Calu3 (cell line): ENCODE measurements at regions not wholly inside any gene's neighbourhood (a gene's known extent, or its start where the extent isn't known, plus 50 kb on each side); places are given as distances from the start of the nearest gene placed in this dataset.

Source experiments
- BruUV-seq: library from RNA; stranded (reverse); fragments of 400-500 nt; replicated peaks from 2 replicates; lab custom pipeline; 2021; lab: Mats Ljungman, UMichigan
- CTCF ChIA-PET: fragments of 300-600 bp; sonication (Branson Sonifier 250); formaldehyde crosslinking; loops from one replicate; lab custom pipeline; 2022; ENCODE audit warnings: antibody characterized with exemption; lab: Charles Lee
- DNase-seq: peaks from one replicate; pipeline ENCODE4 v3.0.0; 2022
- H3K27ac Mint-ChIP-seq: one replicate; pipeline ENCODE4 v1.8.0; 2022; ENCODE audit warnings: mixed read lengths; ENCODE audit not compliant: unreplicated experiment
- H3K27me3 Mint-ChIP-seq: one replicate; pipeline ENCODE4 v1.8.0; 2022; ENCODE audit warnings: mixed read lengths; ENCODE audit not compliant: unreplicated experiment
- H3K36me3 Mint-ChIP-seq: one replicate; pipeline ENCODE4 v1.8.0; 2022; ENCODE audit warnings: mild to moderate bottlenecking, moderate library complexity, mixed read lengths; ENCODE audit not compliant: insufficient read depth, unreplicated experiment
- H3K4me1 Mint-ChIP-seq: one replicate; pipeline ENCODE4 v1.8.0; 2022; ENCODE audit warnings: mild to moderate bottlenecking, low read depth, mixed read lengths; ENCODE audit not compliant: unreplicated experiment
- H3K4me3 Mint-ChIP-seq: one replicate; pipeline ENCODE4 v1.8.0; 2022; ENCODE audit warnings: mild to moderate bottlenecking, low read depth, moderate library complexity, mixed read lengths; ENCODE audit not compliant: unreplicated experiment
- H3K9me3 Mint-ChIP-seq: one replicate; pipeline ENCODE4 v1.8.0; 2022; ENCODE audit warnings: low read depth, mixed read lengths; ENCODE audit not compliant: unreplicated experiment
- intact Hi-C: fragments of 100-400 bp; cut with micrococcal nuclease; formaldehyde crosslinking; loops from one replicate; pipeline ENCODE4 v1.10.0; 2022; ENCODE audit not compliant: unreplicated experiment
- TF ChIP-seq, protein P1 (sequence below): fragments of 200-600 bp; IDR thresholded peaks from one replicate; pipeline ENCODE4 v1.8.0; 2022; ENCODE audit warnings: antibody characterized with exemption; ENCODE audit not compliant: unreplicated experiment

DNA sequence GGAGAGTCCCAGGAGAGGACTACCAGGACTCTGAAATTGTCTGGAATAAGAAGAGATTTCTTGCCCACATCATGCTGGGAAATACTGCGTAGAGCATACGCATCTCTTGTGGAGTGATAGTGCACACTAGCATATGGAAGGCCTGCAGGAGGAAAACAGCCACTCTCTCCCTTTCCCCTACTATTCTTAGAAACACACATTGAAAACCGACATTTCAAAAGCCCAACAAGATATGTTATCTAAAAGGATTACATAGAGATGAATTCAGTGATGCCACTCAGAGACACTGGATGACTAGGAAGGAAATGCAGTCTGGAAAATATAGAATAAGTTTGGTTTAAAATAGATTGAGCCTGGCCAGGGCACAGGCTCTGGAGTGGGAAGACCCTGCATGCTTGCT, 388.7 kb upstream of the NBEA start:
- CTCF ChIA-PET: no interaction called here
- Mint-ChIP-seq H3K9me3 (no peaks in the 10 kb centered on the region), H3K36me3 (no peaks in the 10 kb centered on the region), H3K4me3 (no peak overlapping the region), H3K27ac (no peak overlapping the region), H3K27me3 (no peaks in the 10 kb centered on the region), H3K4me1 (peaks cover 9% of the 10 kb centered on the region)
- intact Hi-C loops: no loop called here
- no peak for DNase-seq
- TF ChIP-seq, protein P1, sequence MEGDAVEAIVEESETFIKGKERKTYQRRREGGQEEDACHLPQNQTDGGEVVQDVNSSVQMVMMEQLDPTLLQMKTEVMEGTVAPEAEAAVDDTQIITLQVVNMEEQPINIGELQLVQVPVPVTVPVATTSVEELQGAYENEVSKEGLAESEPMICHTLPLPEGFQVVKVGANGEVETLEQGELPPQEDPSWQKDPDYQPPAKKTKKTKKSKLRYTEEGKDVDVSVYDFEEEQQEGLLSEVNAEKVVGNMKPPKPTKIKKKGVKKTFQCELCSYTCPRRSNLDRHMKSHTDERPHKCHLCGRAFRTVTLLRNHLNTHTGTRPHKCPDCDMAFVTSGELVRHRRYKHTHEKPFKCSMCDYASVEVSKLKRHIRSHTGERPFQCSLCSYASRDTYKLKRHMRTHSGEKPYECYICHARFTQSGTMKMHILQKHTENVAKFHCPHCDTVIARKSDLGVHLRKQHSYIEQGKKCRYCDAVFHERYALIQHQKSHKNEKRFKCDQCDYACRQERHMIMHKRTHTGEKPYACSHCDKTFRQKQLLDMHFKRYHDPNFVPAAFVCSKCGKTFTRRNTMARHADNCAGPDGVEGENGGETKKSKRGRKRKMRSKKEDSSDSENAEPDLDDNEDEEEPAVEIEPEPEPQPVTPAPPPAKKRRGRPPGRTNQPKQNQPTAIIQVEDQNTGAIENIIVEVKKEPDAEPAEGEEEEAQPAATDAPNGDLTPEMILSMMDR: no peak
- no TSS peak for BruUV-seq

DNA sequence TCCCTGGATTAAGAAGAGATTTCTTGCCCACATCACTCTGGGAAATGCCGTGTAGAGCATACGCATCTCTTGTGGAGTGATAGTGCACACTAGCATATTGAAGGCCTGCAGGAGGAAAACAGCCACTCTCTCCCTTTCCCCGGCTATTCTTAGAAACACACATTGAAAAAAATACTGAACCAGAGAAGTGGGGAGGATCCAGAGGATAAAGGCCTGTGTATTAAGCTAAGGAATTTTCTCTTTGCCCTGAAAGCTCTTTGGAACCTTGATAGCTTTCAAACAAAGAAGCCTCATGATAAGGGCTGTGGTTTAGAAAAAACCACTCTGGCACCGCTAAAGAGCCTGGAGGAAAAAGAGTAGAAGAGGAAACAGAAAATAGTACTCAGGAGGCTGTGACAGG, 386.1 kb upstream of the NBEA start:
- H3K9me3 Mint-ChIP-seq: no peaks in the 10 kb centered on the region
- peaks cover 9% of the 10 kb centered on the region for H3K4me1 Mint-ChIP-seq
- H3K27me3 Mint-ChIP-seq: no peaks in the 10 kb centered on the region
- no peak overlapping the region for H3K27ac Mint-ChIP-seq
- TF ChIP-seq, protein P1: no peak
- CTCF ChIA-PET: interaction anchor here (0.6 kb wide), 2 partner anchors 140 to 185 kb away, joined by 3 read pairs; no protein-coding TSS in a partner anchor
- BruUV-seq: no TSS peak
- no peak for DNase-seq
- H3K36me3 Mint-ChIP-seq: no peaks in the 10 kb centered on the region
- H3K4me3 Mint-ChIP-seq: no peak overlapping the region
- intact Hi-C loops: no loop called here

DNA sequence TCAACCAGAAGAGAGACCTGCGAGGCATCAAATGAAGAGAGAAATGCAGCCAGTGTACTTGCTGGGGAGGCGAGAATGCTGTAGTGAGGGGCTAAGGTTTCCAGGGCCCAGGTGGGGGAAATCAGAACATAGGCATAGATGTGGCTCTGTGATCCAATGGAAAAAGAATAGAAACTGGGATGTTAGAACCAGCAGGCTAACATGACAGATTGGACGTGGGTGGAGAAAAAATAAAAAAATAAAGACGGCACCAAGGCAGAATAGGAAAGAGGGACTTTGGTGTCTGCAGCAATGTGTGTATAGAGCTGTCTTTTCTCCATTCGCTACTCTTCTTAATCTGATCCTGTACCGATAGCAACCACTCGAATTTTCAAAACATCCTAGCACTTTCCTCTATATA, 381.0 kb upstream of the NBEA start:
- H3K27me3 Mint-ChIP-seq: no peaks in the 10 kb centered on the region
- BruUV-seq: no TSS peak
- no peak for DNase-seq
- intact Hi-C loops: no loop called here
- no peaks in the 10 kb centered on the region for H3K4me1 Mint-ChIP-seq
- CTCF ChIA-PET: no interaction called here
- H3K27ac Mint-ChIP-seq: no peak overlapping the region
- H3K36me3 Mint-ChIP-seq: no peaks in the 10 kb centered on the region
- H3K4me3 Mint-ChIP-seq: no peak overlapping the region
- H3K9me3 Mint-ChIP-seq: no peaks in the 10 kb centered on the region
- TF ChIP-seq, protein P1: no peak

DNA sequence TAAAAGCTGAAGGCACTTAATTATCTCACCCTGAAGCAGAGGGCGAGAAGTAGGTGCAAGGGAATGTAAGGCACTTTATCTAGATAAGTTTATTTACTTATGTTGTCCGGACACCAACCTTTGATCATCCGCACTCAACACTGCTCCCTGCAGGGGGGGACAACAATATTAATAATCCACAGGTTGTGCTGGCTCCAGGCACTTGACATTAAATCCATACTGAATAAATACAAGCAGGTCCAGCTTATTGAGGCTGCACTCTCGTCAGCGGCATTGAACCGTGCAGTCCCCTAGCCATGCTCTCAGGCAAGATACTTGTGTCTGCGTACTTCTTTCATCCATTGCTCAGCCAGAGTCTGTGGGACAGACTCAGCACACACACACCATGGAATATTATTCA, 374.5 kb upstream of the NBEA start:
- Mint-ChIP-seq H3K4me3 (no peak overlapping the region), H3K27me3 (no peaks in the 10 kb centered on the region), H3K9me3 (no peaks in the 10 kb centered on the region), H3K4me1 (no peaks in the 10 kb centered on the region), H3K36me3 (no peaks in the 10 kb centered on the region), H3K27ac (no peak overlapping the region)
- no TSS peak for BruUV-seq
- CTCF ChIA-PET: no interaction called here
- no peak for DNase-seq
- TF ChIP-seq, protein P1: no peak
- intact Hi-C loops: no loop called here
